ENCODE measurements at regions not wholly inside any gene's neighbourhood (a gene's known extent, or its start where the extent isn't known, plus 50 kb on each side); places are given as distances from the start of the nearest gene placed in this dataset.

DNA sequence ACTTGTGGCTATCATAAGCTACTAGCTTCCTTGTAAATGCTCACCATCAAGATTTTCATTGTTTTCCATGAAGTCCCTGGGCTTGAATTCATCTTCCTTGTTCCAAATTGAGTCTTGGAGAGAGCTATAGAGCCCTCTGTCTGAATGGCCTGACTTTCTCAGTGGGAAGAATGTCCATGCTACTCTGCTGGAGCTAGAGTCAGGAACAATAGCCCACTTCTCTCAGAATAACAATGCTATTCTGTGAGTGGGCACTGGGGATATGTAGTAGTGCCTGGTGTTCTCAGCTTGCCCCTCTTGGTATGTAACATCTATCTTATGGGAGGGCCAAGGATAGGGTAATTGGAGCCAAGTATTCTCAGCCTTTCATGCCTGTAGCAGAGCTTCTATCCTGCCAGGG is 127.6 kb upstream of the TRHDE start:
- DNase-seq (ENCODE audit: low read depth), result no peak
- H3K4me3 ChIP-seq (ENCODE audit: low read depth, low read length), result no peak overlapping the region
- TF ChIP-seq CTCF (IDR thresholded peaks at IDR 0.05; ENCODE audit: insufficient read depth, low read length), result no peak

DNA sequence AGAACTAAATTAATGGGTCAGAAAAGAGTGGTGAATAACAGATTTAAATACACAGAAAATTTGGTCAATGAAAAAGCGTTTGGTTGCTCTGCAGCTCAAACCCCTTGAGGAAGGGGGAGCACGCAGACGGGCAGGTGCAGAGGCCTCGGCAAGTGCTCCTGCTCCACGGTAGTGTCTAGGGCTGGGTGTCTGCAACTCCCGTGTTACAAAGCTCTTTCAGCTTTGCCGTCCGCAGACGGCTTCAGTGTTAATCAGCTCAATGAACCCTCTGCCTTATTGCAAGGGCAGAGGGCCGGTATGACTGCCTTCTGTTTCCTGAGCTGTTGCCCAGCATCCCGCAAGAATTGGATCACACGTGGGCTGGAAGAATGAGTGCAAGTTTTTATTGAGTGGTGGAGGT is 125.7 kb upstream of the TRHDE start:
- DNase-seq (ENCODE audit: low read depth), result no peak
- no peak for TF ChIP-seq CTCF (IDR thresholded peaks at IDR 0.05; ENCODE audit: insufficient read depth, low read length)
- no peak overlapping the region for H3K4me3 ChIP-seq (ENCODE audit: low read depth, low read length)

DNA sequence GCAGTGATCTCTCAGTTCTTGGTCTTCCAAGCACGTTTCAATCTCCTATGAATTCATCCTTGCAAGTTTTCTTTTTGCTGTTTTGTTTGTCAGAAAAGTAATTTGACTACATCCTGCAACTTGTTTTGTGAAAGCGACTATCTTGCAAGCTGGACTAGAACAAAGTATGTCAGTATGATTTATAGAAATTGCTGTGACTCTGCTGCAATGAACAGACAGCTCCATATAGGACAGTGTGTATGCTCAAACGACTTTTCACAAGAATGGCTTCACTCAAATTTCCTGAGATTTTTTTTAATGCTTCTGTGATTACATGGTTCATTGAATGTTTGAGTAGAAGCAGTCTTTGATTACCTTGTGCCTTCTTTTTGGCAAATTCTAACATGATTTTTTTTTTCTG is 123.5 kb upstream of the TRHDE start:
- TF ChIP-seq CTCF (IDR thresholded peaks at IDR 0.05; ENCODE audit: insufficient read depth, low read length), result no peak
- no peak for DNase-seq (ENCODE audit: low read depth)
- no peak overlapping the region for H3K4me3 ChIP-seq (ENCODE audit: low read depth, low read length)

DNA sequence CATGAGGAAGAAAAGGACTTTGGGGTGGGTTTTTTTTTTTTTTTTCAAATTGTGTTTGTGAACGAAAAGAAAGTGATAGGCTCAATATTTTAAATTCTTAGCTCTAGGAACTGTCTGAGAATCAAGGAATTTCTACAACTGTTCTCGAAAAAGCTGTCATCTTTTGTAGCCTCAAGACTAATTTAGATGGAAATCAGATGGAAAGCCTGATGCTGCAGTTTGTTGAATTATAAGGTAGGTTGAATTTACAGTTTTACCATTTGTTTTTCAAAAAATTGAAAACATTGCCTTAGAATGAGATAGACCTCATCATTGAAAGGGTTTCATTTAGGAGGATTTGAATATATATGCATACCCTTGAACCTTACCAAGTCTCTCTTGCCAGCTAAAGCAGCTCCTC is 109.3 kb upstream of the TRHDE start:
- no peak for TF ChIP-seq CTCF (IDR thresholded peaks at IDR 0.05; ENCODE audit: insufficient read depth, low read length)
- no peak for DNase-seq (ENCODE audit: low read depth)
- no peak overlapping the region for H3K4me3 ChIP-seq (ENCODE audit: low read depth, low read length)

DNA sequence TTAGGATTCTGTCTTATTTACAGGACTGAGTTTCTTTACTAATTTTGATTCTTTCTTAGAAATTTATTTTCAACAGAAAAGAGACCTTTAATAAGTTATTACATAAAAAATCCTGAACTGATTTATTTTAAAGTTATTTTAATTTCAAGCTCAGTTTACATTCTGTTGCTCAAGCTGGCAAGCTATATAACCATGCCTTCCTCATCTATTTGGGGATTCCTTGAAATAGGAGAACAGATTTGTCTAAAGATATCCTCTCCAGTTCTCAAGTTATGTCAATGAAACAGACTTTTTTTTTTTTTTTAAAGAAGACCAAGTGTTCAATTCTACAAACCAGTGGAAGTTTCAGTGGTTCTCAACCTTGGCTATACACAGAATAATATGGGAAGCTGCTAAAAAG is 103.3 kb upstream of the TRHDE start:
- no peak overlapping the region for H3K4me3 ChIP-seq (ENCODE audit: low read depth, low read length)
- TF ChIP-seq CTCF (IDR thresholded peaks at IDR 0.05; ENCODE audit: insufficient read depth, low read length), result no peak
- no peak for DNase-seq (ENCODE audit: low read depth)

DNA sequence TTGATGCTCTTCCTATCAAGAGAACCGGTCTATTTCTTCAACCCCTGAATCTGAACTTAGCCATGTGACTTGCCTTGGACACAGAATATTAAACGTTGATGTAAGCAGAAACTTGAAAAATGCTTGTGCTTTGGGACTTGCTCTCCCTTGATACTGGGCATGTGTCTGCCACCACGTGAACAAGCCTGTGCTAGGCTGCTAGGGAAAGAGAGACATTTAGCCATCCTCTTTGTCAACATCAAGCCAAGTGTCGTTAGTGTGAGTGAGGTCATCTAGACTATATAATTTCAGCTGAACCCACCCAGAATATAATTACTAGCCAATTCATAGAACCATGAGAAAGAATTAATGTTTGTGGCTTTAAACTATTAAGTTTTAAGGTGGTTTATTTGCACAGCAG is 98.2 kb upstream of the TRHDE start:
- H3K4me3 ChIP-seq (ENCODE audit: low read depth, low read length), result no peak overlapping the region
- TF ChIP-seq CTCF (IDR thresholded peaks at IDR 0.05; ENCODE audit: insufficient read depth, low read length), result no peak
- DNase-seq (ENCODE audit: low read depth), result no peak

GRCh38 chr12:72178244-72178643 is 93.9 kb upstream of the TRHDE start:
- no peak for DNase-seq (ENCODE audit: low read depth)
- no peak overlapping the region for H3K4me3 ChIP-seq (ENCODE audit: low read depth, low read length)
- no peak for TF ChIP-seq CTCF (IDR thresholded peaks at IDR 0.05; ENCODE audit: insufficient read depth, low read length)
